HG03520 (cell line): ENCODE measurements at regions not wholly inside any gene's neighbourhood (a gene's known extent, or its start where the extent isn't known, plus 50 kb on each side); places are given as distances from the start of the nearest gene placed in this dataset.

Experiments used
- ATAC-seq: cut with Tn5 transposase; IDR thresholded peaks from one replicate; pipeline ENCODE4 v1.9.1; 2021; ENCODE audit warnings: mild to moderate bottlenecking, moderate library complexity; ENCODE audit not compliant: unreplicated experiment

DNA sequence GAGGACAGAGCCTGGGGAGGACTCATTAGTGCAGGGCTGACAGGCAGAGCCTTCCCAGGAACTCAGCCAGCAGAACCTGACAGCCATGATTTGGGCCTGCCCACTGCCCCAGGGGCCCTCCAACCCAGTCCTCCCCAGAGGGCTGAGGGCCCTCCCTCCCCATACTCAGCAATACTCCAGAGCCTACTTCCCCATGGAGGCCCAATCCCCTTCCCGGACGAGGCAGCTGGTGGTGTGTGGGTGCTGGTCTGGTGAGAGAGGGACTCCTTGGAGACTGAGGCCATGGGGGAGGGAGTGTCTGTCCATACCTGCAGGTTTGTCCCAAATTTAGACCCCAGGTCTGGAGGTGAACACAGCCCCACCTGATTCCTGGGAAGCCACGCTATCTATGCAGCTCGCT, 120.9 kb upstream of the MLN start:
- no peak for ATAC-seq

DNA sequence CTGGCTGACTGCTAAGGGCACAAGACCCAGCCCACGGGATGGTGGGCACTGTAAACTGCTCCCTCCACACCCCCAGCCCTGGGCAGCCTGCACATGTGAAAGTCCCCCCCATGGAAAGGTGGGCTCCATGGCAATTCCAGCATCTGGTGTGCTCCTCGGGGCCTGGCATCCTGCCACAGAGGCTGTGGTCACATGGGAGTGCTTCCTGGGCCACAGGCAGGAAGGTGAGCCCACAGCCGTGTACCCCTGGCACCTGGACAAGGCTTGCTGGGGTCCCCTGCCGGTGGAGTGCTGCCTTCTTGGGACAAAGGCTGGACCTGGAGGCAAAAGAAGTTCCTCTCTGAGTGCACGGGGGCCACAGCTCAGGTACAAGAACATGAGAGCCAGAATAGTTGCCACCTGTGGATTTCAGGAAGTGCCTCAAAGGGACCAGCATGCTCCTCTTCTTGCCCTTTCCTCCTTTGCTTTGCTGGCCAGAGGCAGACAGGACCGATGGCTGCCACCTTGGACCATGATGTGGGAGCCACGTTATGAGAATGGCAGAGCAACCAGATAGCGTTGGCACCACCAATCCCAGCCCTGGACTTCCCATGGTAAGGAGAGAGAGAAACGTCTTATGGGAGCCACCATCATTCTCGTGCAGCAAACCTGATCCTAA, 120.2 kb upstream of the MLN start:
- no peak for ATAC-seq

DNA sequence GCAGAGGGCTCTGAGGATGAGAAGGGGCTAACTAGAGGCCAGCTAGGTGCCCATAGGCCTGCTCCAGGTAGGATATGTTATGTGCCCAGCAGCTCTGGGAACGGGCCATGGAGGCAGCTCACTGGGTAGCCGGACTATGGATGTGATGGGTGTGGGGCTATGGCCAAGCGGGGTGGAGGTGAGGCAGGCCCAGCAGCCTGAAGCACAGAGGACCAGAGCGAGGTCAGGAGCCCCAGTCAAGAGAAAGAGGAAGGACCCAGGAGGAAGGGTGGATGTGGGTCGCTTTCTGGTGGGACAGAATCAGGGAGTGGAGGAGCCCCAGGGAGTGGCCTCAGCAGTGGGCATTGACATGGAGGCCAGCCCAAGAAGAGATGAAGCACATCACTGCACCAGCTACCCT, 117.9 kb upstream of the MLN start:
- ATAC-seq = no peak

DNA sequence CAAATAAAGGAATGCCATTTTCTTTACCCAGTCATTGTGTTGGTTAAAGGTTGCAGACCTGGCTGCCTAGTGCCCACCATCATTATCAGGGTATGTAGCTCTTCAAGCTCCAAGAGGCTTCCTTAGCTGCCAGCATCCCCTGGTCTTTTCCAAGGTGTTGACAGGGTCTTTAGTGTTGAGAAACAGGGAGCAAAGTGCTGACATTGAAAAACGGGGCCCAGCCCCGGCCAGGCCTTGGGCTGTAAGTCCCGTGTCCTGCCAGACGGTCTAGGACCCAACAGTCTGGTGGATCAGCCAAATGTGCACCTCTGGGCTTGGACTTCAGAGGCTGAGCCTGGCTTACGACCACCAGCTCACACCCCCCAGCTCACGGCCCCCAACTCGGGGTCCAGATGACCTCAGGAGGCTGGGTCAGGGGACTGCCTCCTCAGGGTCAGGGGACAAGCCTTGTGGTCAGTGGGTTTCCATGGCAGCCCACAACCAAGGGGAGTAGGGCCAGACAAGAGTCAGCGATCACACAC, 114.4 kb upstream of the MLN start:
- no peak for ATAC-seq

DNA sequence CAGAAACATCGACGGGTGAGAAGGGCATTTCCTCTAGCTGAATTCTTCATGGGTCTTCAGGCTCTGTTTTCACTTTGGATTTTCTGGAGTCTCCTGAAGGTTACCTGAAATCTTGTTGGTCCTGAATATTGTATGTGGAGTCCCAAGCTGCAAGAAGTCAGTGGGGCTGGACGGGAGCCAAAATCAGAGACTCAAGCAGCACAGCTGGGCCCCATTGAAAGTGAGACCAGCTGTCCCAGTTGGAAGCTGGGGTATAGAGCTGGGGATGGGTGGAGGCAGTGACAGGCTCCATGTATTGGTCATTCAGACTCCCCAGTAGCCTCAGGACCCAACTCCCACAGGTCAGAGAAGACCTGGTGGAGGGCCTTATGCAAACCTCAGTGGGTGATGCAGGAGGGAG, 111.3 kb upstream of the MLN start:
- ATAC-seq = no peak

DNA sequence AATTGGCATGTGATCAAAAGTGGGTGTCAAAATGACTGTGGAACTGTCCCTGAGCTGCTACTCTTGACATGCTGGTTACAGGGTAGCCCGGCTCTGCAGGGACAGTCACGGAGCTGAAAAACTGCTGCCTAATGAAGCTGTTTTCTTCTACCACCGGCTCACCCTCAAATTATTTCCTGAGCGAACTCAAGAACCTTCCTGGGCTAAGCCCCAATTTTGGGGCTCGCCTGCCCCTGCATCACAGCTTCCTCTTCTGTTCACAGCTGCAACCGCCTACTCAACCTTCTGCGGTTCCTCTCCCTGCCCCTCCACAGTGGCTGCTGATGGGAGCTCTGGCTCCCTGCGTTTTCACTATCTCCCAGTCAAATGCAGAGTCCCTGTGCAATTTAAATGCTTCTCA, 110.8 kb upstream of the MLN start:
- ATAC-seq = no peak

DNA sequence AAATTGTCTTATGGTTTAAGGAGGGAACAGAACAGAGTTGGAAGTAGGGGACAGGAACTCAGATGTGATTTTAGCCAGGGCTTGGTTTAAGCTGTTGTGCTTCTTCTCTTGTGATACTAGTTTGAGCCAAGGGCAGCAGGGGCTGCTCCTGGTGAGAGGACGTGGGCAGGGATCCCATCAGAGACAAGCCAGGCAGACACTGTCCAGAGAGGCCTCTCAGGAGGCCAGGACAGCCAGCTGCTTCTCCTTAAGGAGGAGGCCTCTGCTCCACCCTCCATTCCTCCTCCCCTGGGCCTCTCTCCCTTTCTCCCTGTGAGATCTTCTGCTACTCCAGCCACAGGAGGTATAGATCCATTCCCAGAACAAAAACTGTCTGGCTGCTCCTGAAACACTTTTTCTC, 108.4 kb upstream of the MLN start:
- no peak for ATAC-seq

DNA sequence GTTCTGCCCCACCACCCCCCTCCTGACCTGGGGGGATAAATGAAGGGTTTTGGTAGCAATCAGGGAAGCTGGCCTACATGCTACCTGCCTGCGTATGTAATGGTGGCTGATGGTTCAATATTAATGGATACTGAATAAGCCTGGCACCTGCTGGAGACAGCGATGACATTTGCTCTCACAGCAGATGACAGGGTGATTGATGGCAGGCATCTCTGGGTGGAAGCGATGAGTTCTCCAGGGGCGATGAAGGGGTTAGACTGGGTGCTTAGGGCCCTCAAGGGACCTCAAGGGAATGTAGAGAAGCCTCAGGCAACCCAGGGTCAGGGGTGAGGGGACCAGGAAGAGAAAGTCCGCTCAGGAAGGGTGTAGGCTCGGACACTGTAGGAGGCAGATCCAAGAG, 107.7 kb upstream of the MLN start:
- ATAC-seq = no peak

DNA sequence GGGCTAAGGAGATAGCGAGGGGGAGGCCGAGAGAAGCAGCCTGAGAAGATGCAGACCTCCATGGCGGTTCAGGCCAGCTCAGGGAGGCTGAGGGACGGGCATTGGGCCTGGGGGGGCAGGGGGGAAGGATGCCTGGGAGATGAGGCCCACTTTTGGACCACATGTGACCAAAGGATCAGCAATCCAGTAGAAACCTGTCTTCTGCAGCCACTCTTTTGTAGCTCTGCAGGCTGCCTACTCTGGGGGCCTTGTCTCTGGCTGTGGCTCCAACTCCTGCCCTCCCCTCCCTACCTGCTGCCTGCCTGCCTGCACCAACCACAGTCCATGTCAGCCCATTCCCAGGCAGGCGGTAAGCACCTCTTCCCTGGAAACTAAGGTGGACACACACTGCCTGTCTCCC, 106.8 kb upstream of the MLN start:
- no peak for ATAC-seq

DNA sequence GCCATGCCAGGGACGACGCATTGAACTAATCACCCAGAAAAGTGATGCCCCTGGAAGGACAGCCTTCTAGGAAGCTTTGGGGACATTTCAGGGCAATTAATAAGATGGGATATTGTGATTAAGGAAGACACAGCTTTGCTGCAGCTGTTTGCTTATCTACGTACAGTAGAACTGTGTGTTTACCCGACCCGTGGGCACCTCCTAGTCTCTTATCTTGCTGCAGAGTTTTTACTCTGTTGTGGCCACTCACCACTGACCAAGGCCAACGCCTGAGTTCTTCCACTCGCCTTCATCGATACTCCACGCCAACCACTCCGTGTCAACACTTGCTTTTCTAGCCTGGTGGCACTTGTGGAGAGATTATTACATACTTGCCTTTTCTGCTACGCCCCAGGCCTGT, 105.9 kb upstream of the MLN start:
- ATAC-seq = no peak

DNA sequence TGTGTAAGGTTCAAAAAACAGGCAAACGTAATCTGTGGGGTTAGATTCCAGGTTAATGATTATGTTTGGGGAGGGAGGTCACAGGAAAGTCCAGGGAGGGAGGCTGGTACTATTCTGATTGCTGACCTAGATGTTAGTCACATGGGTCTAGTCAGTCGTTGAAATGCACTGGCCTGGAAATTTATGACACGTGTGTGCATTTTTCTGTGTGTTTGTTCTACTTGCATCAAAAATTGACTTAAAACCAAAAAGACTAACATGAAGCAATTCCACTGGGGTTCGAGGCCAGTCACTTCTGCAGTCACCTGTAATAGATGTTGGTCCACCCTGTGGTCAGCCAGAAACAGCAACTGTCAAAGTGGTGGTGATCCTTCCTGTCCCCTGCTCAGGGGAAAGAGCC, 104.2 kb upstream of the MLN start:
- no peak for ATAC-seq

DNA sequence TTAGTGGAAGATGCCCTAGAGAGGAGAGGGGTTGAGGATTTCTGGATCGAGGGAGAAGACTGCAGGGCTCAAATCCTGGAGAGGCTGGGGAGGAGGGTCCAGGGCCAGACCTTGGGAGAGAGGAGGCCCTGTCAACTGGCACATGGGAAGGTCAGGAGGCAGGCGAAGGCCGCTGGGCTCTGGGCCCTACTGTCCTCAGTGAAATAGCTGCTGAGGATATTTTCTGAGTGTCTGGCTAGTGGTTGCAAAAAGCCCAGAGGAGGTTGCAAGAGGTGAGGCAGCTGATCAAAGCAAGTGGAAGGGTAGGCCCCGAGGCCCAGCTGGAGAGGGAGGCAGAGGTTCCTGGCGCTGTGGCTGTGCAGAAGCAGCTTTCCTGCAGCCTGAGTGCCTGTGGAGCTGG, 103.4 kb upstream of the MLN start:
- ATAC-seq = no peak

DNA sequence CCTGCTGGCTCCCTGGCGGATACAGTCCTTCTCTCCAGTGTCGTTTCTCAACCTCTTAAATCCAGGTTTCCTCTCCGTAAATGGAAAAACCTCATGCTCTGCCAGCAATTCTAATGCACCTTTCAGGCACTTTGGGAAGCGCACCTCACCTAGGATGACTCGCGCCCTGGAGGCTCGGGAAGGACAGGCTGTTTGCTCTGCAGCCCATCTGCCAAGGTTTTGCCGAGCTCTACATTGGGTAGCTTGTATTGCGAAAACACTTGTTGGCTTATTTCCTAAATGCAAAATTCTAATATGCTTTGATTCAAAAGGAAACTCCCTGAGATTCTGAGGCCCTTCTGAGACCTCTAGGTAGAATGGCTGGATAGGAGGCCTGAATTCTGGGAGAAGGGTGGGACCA, 102.6 kb upstream of the MLN start:
- no peak for ATAC-seq

DNA sequence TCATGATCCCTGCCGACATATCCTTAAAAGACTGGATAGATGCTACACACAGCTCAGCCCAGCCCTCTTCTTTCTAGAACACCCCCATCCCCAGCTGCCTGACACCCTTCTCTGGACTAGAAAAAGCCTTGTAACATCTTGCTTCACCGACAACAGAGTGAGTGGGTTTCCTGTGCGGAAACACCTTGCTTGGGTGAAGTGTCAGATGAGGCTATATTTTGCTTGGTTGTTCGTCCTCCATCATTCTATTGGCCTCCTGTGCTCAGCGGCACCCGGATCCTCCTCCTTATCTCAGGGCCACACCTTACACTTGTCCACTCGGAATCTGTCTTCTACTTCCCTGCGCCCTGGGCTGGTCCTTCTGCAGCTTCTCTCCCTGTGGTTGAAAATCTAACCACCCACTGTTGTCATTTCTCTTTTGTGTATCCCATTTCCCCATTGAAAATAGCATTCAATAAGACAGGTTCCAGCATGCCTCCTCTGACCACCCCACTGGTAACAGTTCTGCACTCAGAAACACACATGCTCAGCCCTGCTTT, 101.3 kb upstream of the MLN start:
- no peak for ATAC-seq

DNA sequence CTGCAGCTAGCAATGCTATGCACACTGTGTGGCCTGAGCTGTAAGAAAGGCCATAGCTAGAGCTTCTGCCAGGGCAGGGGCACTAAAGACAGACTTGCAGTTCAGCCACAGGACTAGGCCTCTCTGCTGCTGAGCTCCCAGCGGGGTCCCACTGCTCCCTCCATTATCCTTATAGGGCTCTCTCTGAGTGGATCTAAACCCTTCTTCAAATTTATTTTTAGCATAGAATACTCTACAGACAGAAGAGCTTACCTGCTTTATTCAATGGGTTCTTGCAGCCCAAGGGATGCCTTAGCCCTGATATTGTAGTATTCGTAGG, 100.9 kb upstream of the MLN start:
- ATAC-seq = no peak

DNA sequence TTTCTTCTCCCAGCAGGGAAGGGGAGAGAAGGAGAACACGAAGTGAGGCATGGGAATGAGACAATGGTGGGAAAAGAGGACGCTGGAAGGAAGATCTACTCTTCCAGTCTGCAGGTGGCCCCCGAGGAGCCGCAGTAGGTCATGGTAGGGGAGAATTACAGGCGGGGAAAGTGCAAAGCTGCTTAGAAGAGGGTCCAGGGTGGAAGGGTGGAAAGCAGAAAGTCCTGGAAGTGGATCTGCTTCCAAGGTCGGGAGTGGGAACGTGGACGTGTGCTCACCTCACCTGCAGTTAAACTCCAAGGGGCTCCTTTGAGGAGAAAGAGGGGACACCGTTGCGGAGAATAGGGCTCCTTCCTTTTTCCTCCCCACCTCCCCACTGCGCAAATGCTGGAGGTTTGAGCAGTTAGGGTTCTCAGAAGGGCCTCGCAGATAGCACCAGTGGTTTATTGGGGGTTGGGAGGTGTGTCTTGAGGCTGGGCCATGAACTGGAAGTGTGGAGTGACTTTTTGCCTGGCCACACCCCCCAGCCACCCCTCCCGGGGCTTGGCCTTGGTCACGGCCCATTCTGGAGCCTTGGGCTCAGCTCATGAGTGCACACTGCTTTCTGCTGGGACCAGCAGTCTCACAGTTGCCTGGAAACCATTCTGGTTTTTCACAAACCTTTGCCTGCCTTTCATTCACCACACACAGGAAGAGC, 100.4 kb upstream of the MLN start:
- ATAC-seq = peak; percentile 70

DNA sequence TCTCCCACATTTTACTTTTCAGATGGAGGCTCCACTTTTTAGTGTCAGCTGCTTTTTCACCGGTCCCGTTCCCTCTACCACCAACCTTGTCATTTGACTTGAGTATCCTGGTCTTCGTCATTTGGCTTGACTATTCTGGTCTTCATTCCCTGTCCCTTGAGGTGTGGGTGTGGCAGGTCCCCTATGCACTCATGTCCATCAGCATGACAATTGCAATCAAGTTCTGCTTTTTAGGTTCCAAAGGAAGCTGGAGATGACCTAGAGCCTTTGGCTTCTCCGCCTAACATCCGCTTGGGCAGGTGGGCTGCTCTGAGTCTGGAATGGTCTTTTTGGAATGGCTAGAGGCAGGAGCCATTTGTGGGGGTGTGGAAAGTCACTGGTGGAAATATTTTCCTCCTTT, 99.8 kb upstream of the MLN start:
- ATAC-seq = no peak

DNA sequence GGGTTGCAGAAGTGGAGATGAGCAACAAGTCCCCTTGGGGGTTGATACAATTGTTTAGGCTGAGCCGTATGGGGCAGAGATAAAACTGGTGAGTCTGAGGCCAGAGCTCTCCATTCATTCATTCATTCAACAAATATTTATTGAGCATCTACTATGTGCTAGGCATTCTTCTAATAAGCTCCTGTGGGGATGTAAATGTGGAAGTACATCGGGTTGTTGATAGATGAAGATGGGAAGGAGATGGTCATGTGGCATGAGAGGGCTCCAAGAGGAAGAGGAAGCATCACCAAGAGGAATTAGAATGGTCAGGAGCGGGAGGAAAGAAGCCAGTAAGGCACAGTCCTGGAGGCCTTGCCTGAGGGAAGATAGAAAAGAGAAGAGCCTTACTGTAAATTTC, 98.7 kb upstream of the MLN start:
- no peak for ATAC-seq

DNA sequence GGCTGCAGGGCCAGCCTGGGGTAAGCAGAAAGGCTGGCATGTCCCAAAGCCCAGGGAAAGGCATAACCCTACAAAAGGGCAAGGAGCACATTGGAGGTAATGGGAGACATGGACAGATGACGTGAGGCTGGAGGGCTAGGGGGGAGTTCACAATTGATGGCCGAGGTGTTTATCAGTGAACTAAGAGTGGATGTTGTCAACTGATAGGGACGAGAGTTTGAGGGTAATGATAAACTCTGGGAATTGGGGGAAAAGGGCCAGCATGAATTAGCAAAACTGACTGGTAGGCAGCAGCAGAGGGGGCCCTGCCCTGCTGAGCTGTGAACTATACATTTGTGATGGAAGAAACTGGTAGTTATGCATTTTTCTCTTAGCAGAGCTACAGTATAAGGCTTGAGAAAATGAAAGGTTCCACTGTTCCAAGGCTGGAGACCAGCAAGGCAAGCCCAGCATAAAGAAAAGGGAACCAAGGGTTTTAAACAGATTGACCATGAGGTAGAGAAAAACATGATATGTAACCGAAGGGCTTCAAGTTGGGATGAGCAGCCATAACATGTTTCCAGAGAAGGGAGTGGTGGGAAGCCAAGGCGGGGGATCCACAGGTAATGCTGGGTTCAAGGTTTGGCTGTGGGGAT, 98.1 kb upstream of the MLN start:
- no peak for ATAC-seq

DNA sequence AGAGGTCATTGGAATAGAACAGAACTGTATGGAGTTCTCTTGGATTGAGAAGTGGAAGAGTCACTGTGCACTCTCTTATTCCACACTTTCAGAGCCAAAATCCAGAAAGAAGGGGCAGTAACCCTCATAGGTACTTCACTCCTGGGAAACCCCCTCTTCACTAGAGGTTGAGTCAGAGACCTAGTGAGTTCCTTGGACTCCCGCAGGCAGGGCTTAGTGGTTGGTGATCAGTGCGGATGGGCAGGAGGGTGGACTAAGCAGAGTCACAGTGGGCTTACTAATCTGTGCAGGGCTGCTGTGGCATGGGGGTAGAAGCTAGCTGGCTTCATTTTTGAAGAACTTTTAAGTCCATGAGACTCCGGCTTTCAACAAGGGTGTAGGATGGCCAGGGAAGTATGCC, 95.0 kb upstream of the MLN start:
- no peak for ATAC-seq

DNA sequence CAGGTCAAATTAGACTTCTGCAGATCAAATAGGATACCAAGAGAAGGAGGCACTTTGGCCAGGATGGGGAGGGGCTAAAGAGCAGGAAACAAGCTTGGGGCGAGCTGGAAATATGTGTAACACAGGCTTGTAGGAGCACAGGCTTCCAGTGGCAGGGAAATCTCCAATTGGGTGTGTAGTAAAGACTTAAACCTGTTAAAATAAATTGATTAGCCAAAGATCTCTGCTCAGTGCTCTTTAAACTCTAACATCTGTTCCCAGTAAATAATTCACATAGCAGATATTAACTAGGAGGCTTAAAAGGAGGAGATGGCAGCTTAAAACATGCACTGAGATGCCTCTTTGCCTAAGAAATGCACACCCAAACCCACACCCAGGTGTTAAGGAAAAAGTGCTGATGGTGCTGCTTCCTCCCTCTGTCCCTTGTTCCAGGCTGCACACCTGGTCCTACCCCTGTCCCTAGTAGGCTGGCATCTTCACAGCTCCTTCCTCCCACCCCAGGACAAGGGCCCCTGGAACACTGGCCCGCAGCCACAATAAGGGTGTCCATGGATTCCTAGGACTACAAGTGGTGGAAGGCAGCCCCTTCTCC, 93.5 kb upstream of the MLN start:
- no peak for ATAC-seq
